Astrocyte of the spinal cord (primary cell): ENCODE measurements at regions not wholly inside any gene's neighbourhood (a gene's known extent, or its start where the extent isn't known, plus 50 kb on each side); places are given as distances from the start of the nearest gene placed in this dataset.
A peak's percentile ranks its signal among the peaks of the same experiment; 100 is the strongest.

Source experiments
- DNase-seq: peaks from one replicate; pipeline ENCODE4 v3.0.0; 2011; ENCODE audit warnings: low read depth, low spot score
- H3K4me3 ChIP-seq: 2 replicates; pipeline ENCODE4 v1.5.1; 2011; ENCODE audit warnings: low read depth, mild to moderate bottlenecking, low read length, moderate library complexity
- CTCF ChIP-seq: IDR thresholded peaks from 2 replicates; pipeline ENCODE4 v1.5.1; 2012; ENCODE audit warnings: low read depth, mild to moderate bottlenecking, low read length, inconsistent platforms
- in situ Hi-C: cut with HindIII; loops from 2 replicates; pipeline ENCODE4 v1.10.0; 2017; ENCODE audit warnings: low sequenced_read_pairs

GRCh38 chr7:84274029-84274638 lies 79.5 kb upstream of the SEMA3A start:
- in situ Hi-C loops, result no loop called here
- DNase-seq, result no peak
- TF ChIP-seq CTCF, result no peak

GRCh38 chr7:84271543-84271942 lies 77.0 kb upstream of the SEMA3A start:
- no peak for DNase-seq
- no peak for TF ChIP-seq CTCF
- H3K4me3 ChIP-seq, result no peak overlapping the region
- in situ Hi-C loops, result no loop called here

More at GRCh38 chr7:84274029-84274638, 79.5 kb upstream of the SEMA3A start:
- H3K4me3 ChIP-seq, result no peak overlapping the region

- no peak for DNase-seq
- no peak overlapping the region for H3K4me3 ChIP-seq
- TF ChIP-seq CTCF, result no peak
- in situ Hi-C loops, result no loop called here
These were observed 69.8 kb upstream of the SEMA3A start for GRCh38 chr7:84264396-84264795.

- in situ Hi-C loops, result no loop called here
These were observed 68.5 kb upstream of the SEMA3A start for GRCh38 chr7:84263106-84263505.

GRCh38 chr7:84261509-84261908 lies 66.9 kb upstream of the SEMA3A start:
- no peak for TF ChIP-seq CTCF
- in situ Hi-C loops, result no loop called here
- no peak overlapping the region for H3K4me3 ChIP-seq
- no peak for DNase-seq

More at GRCh38 chr7:84263106-84263505, 68.5 kb upstream of the SEMA3A start:
- no peak for DNase-seq
- H3K4me3 ChIP-seq, result no peak overlapping the region
- TF ChIP-seq CTCF, result no peak

GRCh38 chr7:84258628-84259027 lies 64.0 kb upstream of the SEMA3A start:
- no peak overlapping the region for H3K4me3 ChIP-seq
- in situ Hi-C loops, result no loop called here
- TF ChIP-seq CTCF, result no peak
- DNase-seq, result peak; percentile 70

GRCh38 chr7:84256571-84256971 lies 62.0 kb upstream of the SEMA3A start:
- H3K4me3 ChIP-seq, result no peak overlapping the region
- DNase-seq, result no peak
- TF ChIP-seq CTCF, result no peak
- in situ Hi-C loops, result no loop called here
